Stimulated activated CD8-positive, alpha-beta memory T cell treated with anti-CD3 and anti-CD28 coated beads, Interleukin-15, amount 100 ng/mL, for 4 hours (primary cell): ENCODE measurements at regions not wholly inside any gene's neighbourhood (a gene's known extent, or its start where the extent isn't known, plus 50 kb on each side); places are given as distances from the start of the nearest gene placed in this dataset.
"Not testable (repeated sequence)": the region's sequence is repeated elsewhere in the genome, so short reads cannot be mapped to it uniquely, and the experiment has no call there.

ENCODE experiments used
- DNase-seq, 2 donors: peaks; one replicate each; pipeline ENCODE4 v3.0.0-alpha.2; 2020; ENCODE audit warnings: low read depth in 2 of 2

DNA sequence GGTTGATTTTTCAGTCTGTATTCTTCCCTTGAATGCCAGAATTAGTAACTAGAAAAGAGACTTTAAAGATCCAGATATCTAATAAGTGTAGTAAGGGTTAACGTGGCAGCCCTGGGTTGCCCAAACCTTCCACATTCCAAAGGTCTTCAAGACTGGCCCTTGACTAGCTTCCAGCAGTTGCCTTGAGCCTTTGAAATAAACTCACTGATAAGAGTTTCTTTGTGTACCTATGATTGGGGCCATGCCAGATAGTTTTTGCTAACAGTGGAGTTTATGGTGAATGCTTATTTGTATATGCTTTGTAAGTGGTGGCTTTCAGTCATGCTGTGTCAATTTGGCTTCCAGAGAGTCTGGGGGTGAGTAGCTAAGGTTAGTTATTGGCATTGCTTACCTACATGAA is 722.3 kb downstream of the RNF144A start:
- no peak for DNase-seq

DNA sequence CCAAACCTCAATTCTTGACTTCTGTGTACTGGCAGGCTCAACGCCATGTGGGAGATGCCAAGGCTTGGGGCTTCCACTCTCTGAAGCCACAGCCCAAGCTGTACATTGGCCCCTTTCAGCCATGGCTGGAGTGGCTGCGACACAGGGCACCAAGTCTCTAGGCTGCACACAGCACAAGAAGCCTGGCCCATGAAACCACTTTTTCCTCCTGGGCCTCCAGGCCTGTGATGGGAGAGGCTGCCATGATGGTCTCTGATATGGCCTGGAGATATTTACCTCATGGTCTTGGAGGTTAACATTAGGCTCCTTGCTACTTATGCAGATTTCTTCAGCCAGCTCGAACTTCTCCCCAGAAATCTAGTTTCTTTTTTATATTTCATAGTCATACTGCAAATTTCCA is 724.1 kb downstream of the RNF144A start:
- DNase-seq, result not testable (repeated sequence)

DNA sequence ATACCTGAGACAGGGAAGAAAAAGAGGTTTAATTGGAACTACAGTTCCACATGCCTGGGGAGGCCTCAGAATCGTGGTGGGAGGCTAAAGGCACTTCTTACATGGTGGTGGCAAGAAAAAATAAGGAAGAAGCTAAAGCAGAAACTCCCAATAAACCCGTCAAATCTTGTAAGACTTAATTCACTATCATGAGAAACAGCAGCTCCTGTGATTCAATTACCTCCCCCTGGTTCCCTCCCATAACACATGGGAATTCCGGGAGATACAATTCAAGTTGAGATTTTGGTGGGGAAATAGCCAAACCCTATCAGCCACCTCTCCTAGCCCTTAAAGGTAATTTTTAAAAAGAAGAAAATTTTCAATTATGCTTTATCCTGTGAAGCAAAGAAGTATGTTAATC is 728.8 kb downstream of the RNF144A start:
- DNase-seq, result no peak

GRCh38 chr2:7646661-7647060 is 729.4 kb downstream of the RNF144A start:
- no peak for DNase-seq

GRCh38 chr2:7648221-7648795 is 731.1 kb downstream of the RNF144A start:
- no peak for DNase-seq

GRCh38 chr2:7649461-7650228 is 732.4 kb downstream of the RNF144A start:
- DNase-seq, result no peak

GRCh38 chr2:7653617-7654016 is 736.4 kb downstream of the RNF144A start:
- no peak for DNase-seq

- no peak for DNase-seq
These were observed 738.4 kb downstream of the RNF144A start for GRCh38 chr2:7655629-7656028.

GRCh38 chr2:7657526-7657925 is 740.3 kb downstream of the RNF144A start:
- DNase-seq, result not testable (repeated sequence)

DNA sequence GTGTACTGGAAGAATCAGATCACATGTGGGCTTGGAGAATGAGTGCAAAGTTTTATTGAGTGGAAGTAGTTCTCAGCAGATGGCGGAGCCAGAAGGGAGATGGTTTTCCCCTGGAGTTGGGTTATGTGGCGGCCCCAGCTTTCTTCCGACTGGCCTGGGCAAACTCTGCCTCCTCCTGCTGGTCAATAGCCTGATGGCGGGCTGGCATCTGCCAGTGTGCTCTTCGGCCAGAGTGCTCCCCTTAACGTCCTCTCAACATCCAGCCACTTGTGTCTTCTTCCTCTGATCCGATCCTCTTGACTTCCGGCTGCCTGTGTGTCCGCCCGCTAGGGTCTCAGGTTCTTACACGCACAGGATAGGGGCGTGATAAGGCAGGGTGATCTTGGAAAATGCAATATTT is 741.3 kb downstream of the RNF144A start:
- no peak for DNase-seq

- no peak for DNase-seq
These were observed 743.6 kb downstream of the RNF144A start for GRCh38 chr2:7660816-7661215.

DNA sequence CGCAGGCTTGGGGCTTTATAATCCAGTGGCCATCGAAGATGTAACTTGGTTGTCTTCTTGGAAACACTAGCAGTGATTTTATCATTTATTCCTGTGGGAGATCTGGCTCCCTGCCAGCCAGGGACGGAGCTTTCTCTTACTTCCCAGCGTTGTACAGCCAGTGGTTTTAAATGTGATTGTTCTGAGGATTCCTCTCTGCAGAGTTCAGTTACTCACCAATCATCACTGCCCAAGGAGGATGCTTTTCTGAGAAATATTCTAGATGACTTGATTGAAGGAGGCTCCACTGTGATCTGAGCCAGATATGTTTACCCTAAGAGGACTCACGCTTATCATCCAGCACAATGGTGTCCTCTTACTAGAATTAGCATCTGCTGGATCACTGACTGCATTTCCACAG is 744.3 kb downstream of the RNF144A start:
- DNase-seq, result no peak

GRCh38 chr2:7665880-7666279 is 748.7 kb downstream of the RNF144A start:
- no peak for DNase-seq

- DNase-seq, result no peak
These were observed 749.5 kb downstream of the RNF144A start for GRCh38 chr2:7666596-7667259.

- DNase-seq, result no peak
These were observed 750.1 kb downstream of the RNF144A start for GRCh38 chr2:7667260-7667757.

DNA sequence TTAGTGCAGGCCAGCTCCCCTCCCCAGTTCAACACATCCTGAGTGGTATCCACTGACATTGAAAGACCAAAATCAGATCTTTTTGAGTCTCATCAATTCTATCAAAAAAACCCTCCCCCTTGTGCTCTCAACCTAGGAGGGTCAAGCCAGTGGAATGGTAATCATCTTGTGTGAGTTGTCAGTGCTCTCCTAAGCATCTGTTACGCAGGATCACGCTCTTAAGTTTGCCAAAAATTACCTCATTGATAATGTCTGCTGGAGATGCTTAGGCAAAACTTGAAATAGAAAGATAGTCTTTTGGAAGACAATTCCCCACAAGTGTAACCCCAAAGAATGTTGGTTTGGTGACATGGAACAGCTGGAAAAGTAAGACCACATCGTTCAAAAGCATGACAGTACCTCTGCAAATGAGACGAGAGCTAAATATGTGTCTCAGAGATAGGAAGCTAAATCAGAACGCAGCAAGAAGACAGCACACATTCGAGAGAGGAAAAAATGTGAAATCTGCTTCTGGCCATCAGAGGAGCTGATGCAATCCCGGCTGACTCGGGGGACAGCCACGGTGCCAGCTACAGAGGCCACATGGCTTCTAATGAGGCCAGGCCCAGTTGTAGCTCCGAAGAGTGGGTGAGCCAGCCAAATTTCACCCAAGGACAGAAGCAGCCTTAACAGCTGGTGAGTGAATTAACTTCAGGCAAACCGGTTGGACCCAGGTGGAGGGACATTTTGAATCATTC is 753.9 kb downstream of the RNF144A start:
- no peak for DNase-seq

DNA sequence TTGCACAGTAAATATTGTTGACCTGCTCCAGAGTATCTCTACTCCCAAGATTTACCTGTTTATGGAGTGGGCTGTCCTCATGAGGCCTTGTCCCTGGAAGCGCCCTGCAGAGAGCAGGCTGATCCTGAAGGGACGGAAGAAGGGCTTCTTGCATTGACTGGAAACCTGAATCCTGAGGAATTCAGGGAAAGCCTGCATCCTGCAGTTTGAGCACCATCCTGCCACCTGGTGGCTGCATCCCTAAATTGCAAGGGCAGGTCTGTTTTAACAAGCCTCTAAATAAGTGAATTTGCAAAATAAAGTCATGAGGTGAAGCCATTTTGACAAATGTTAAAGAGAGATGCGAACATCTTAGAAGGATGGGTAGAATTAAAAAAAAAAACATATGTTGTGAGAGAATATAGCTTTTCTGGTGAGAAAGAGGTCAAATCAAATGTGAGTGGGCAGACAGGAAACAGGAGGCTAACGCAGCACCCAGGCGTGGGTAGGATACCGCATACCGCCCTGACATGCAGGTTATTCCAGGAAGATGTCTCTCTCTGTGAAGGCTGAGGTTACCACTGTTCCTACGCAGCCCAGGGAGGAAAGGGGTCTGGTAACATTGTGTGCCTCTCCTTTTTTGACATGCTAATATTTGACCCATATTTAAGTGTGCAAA is 754.9 kb downstream of the RNF144A start:
- DNase-seq, result peak; percentile 41 to 53

DNA sequence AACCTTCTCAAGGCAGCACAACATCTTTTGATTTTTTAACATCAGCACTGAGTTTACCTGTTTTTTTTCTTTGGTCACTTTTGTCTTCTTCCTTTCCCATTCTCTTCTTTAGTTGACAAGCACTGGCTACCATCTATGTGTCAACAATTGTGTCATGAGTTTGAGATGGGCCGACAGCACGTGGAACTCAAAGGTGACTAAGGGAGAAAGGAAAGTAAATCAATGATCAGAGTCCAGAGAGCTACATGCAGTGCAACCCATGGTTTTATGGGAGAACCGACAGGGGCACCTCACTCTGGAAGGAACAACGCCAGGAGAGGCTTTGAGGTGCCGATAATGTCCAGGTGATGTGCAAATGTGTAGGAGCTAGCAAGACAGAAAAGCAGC is 755.5 kb downstream of the RNF144A start:
- DNase-seq, result no peak

- DNase-seq, result no peak
These were observed 755.9 kb downstream of the RNF144A start for GRCh38 chr2:7673101-7673500.

- DNase-seq, result no peak
These were observed 756.6 kb downstream of the RNF144A start for GRCh38 chr2:7673853-7674252.

GRCh38 chr2:7674606-7675005 is 757.4 kb downstream of the RNF144A start:
- DNase-seq, result no peak

DNA sequence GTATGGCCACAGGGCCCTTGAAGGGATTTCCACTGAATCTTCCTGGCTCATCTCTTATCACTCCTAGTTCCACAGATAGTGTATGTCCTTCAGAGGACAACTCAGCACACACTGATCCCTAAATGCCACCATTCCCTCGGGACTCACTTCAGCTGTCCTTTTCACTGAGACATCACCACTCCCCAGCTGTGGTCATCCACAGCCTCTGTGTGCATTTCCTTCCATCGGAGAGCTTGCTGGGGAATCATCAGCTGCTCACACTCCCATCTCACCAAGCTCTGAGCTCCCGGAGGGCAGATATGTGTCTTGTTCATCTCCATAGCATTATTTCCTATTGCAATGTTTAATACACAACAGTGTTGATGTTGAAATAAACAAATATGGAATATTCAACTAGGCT is 759.5 kb downstream of the RNF144A start:
- DNase-seq, result no peak
